NCI-H1092 treated with DMSO at 0.1 percent for 48 hours (cell line): ENCODE measurements at regions not wholly inside any gene's neighbourhood (a gene's known extent, or its start where the extent isn't known, plus 50 kb on each side); places are given as distances from the start of the nearest gene placed in this dataset.

ENCODE experiments used
- DNase-seq: peaks from one replicate; lab custom pipeline; 2025; lab: John Stamatoyannopoulos, UW

DNA sequence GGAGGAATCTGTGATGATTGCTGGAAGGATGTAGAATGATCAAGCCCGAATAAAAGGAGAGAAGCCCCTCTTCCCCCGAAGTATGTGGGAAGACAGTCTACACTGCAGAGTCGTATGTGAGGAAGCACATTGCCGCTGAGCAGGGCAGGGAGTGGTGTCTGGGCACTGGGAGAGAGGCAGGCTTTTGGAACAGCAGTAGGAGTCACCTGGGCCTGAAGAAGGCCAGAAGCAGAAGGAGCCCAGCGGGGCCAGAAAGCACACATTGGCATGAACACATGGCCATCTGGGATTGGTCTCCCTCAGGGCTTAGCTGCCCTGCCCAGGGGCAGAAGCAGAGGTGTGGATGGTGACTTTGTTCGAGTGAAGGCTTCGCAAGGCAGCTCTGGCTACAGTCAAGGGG lies 162.8 kb downstream of the ERCC6L2 start:
- no peak for DNase-seq

DNA sequence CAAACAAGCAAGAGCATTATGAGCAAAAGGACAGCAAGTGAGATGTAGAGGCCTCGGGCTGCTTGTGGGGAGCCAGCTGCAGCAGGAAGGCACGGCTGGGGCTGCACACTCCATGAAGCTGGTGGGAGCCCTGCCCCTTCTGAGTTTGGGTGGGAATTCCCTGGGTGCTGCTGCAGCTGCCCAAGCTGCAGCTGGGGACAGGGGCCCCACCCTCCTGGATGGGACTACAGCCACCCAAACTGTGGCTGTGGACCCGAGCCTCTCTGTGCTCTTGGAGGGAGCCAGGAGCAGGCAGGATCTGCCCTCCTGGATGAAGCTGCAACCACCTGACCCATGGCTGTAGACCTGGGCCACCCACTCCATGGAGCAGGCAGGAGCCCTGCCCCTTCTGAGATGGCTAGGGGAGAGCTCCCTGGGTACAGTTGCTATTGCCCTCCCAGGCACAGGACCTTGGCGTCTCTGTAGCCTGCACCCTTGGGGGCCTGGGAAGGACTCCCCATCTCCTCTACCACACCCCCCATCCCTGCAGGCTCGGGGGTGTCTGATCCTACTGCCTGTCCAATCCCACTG lies 159.1 kb downstream of the ERCC6L2 start:
- no peak for DNase-seq

GRCh38 chr9:96033896-96034295 lies 158.4 kb downstream of the ERCC6L2 start:
- DNase-seq: peak; percentile 79

- DNase-seq: no peak
Measured at GRCh38 chr9:96031916-96032534, 156.5 kb downstream of the ERCC6L2 start.

DNA sequence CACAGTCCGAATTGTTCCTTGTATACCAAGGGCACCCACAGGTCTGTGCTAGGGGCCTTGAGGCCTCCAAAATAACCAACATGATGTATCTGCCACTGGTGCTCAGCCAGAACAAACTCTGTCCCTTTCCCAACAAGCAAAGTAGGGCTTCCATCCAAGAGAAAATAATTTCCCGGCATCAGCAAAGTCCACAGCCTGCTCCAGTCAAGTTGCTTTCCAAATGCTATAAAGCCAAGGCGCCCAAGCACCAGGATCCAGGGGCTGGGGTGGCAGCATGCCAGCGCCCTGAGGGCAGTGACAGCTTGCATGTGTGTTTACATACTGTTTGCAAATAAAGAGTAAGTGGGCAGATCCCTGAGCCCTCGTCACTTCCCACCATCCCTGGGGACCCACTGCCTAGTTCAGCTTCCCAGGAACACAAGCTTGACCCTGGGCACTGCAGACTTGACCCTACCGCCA lies 155.9 kb downstream of the ERCC6L2 start:
- DNase-seq: peak; percentile 99

DNA sequence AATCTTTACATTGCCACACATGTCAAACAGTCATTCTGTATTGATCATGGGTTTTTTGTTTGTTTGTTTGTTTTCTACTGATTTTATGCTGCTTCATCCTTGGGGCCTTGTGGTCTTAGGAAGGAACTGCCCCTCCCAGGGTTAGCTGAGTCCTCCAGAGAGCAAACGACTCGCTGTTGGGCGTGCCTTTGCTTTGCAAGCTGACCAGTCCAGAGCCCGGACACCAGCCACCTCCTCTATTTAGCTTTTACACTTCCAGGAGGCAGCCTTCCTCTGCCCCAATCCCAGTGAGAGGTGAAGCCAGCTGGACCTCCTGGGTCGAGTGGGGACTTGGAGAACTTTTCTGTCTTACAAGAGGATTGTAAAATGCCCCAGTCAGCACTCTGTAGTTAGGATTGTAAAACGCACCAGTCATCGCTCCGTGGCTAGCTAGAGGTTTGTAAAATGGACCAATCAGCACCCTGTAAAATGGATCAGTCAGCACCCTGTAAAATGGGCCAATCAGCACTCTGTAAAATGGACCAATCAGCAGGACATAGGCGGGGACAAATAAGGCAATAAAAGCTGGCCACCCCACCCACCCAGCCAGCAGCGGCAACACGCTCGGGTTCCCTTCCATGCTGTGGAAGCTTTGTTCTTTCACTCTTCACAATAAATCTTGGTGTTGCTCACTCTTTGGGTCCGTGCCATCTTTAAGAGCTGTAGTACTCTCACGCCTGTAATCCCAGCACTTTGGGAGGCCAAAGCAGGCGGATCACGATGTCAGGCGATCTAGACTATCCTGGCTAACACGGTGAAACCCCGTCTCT lies 154.4 kb downstream of the ERCC6L2 start:
- DNase-seq: peak; percentile 7

DNA sequence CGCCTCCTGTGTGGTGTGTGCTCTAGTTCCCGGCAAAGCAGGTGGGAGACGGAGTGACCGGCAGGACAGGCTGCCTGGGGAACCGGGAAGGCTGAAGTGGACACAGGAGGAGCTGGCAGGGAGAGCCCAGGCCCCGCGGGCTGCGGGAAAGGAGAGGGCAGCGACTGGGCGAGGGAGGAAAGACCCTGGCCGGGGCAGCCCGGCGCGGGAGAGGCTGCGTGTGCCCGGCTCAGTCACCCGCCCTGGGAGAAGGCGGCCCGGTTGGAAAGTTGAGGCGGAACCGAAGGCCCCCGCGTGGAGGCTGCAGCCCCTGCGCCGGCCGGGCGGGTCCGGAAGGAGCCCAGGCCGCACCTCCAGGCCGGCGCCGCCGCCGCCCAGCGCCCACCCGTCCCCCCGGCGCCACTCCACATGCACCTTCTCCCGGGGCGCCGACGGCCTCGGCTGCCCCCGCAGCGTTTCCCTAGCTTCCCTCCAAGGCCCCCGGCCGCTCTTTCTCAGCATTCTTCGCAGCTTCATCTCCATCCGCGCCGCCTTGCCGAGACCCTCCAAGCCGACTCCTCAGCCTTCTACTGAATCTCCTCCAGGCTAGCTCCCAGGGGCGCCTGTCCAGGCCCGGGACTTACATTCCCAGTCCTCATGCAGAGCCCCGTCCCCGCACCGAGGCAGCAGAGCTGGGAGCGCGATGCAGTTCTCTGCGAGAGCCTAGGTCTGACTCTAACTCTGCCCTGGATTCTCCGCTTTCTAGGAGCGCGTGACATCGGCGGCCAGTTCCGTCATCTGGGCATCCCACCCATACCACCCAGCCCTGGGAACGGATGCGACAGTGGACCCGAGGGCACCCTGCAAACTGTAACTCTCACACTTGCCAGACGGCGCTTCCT lies 152.0 kb downstream of the ERCC6L2 start:
- no peak for DNase-seq

DNA sequence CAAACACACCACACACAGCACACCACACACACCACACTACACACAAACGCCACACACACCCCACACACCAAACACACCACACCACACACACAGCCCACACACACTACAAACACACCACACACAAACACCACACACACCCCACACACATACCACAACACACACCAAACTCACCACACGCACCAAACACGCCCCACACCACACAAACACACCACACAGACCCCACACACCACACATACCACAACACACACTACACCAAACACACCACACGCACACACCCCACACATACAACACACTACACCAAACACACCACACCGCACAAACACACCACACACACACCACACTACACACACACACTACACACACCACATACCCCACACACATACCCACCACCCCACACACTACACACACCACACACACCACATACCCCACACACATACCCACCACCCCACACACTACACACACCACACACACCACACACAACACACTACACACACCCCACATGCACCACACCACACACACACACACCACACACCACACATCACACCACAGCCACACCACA lies 151.2 kb downstream of the ERCC6L2 start:
- no peak for DNase-seq

DNA sequence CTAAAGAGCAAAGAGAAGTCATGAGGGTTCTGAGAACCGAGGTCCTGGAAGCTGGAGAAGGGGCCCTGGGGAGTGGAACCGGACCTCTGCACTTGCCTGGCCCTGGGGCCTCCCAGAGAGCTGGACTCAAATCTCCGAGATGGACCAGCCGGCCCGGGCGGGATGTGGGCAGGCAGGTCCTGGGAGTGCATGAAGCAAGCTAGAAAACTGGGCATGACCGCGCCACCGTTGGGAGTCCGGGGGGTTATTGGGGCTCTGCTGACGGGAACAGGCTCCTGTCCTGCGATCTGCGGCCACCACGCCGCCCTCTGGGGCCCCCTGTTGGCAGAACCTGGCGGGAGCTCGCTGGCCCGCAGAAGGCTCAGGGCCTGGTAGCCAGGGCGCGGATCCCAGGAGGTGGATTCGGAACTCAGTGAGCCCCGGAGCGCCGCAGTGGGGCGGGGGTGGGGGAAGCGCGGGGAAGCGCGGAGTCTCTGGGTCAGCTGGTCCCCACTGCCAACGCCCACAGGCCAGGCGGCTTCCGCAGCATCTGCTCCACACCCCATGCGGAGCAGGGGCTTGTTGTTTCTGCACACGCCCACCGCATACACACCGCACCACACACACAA lies 150.6 kb downstream of the ERCC6L2 start:
- no peak for DNase-seq

DNA sequence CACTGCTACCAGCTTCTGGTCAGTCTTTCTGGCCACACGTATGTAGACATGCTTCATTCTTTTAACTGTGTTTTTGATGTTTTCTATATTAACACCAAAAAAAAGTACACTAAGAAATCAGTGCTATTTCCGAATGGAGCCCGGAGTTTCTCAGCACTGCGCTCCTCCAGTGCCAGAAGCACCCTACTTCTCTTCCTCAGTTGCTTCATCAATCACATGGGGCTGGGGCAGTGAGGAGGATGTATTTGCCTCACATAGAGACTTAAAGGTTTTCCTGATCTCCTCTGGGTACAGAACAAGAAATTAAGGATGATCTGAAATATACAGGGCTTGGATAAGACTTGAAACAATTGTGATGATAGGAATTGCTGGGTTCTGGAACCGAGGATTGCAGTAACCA lies 148.0 kb downstream of the ERCC6L2 start:
- no peak for DNase-seq

GRCh38 chr9:96022445-96023051 lies 147.1 kb downstream of the ERCC6L2 start:
- DNase-seq: peak; percentile 72

GRCh38 chr9:96021551-96022444 lies 146.3 kb downstream of the ERCC6L2 start:
- DNase-seq: peak; percentile 27

GRCh38 chr9:96020792-96021550 lies 145.5 kb downstream of the ERCC6L2 start:
- no peak for DNase-seq

- DNase-seq: no peak
Measured at GRCh38 chr9:96020300-96020791, 144.9 kb downstream of the ERCC6L2 start.
